PC-3 (cell line): ENCODE measurements at regions not wholly inside any gene's neighbourhood (a gene's known extent, or its start where the extent isn't known, plus 50 kb on each side); places are given as distances from the start of the nearest gene placed in this dataset.

Experiments
- ATAC-seq: fragments of 200-7000 bp; cut with Tn5 transposase; 2 replicates; pipeline ENCODE4 v1.9.1; 2020; ENCODE audit warnings: mild to moderate bottlenecking, moderate library complexity
- BruUV-seq: library from RNA; stranded (reverse); fragments of 400-500 nt; replicated peaks from 2 replicates; lab custom pipeline; 2021; lab: Mats Ljungman, UMichigan
- CTCF ChIA-PET: fragments of 300-600 bp; sonication (Branson Sonifier 250); formaldehyde crosslinking; loops from one replicate; lab custom pipeline; 2022; ENCODE audit warnings: antibody characterized with exemption; lab: Charles Lee
- POLR2A ChIA-PET: fragments of 300-600 bp; sonication (Branson Sonifier 250); formaldehyde crosslinking; loops from one replicate; lab custom pipeline; 2022; ENCODE audit warnings: antibody characterized with exemption; ENCODE audit not compliant: unreplicated experiment; lab: Charles Lee
- DNase-seq: peaks from one replicate; pipeline ENCODE4 v3.0.0-alpha.2; 2015
- H2AFZ ChIP-seq: fragments of 300-600 bp; sonication (generic); 2 replicates; pipeline ENCODE4 v1.6.0; 2016; ENCODE audit warnings: antibody characterized with exemption, low read length
- H3F3A ChIP-seq: fragments of 300-600 bp; sonication (generic); one replicate; pipeline ENCODE4 v1.6.0; 2017; ENCODE audit warnings: antibody characterized with exemption, low read length, control low read depth, mild to moderate bottlenecking; ENCODE audit not compliant: unreplicated experiment
- H3K27ac ChIP-seq: fragments of 300-600 bp; sonication (generic); 2 replicates; pipeline ENCODE4 v1.5.1; 2016; ENCODE audit warnings: mild to moderate bottlenecking, low read length
- H3K27me3 ChIP-seq: fragments of 300-600 bp; sonication (generic); 2 replicates; pipeline ENCODE4 v1.6.1; 2016; ENCODE audit warnings: low read length, mixed read lengths
- H3K36me3 ChIP-seq: fragments of 300-600 bp; sonication (generic); 2 replicates; pipeline ENCODE4 v1.6.1; 2016; ENCODE audit warnings: low read depth, mixed run types, low read length, mixed read lengths
- H3K4me1 ChIP-seq: fragments of 300-600 bp; sonication (generic); 2 replicates; pipeline ENCODE4 v1.5.1; 2016; ENCODE audit warnings: low read length; ENCODE audit not compliant: insufficient read depth
- H3K4me2 ChIP-seq: fragments of 300-600 bp; sonication (generic); 2 replicates; pipeline ENCODE4 v1.6.0; 2016; ENCODE audit warnings: low read length
- H3K4me3 ChIP-seq: fragments of 300-600 bp; sonication (generic); 2 replicates; pipeline ENCODE4 v1.5.1; 2016; ENCODE audit warnings: mild to moderate bottlenecking, low read length, mixed read lengths
- H3K79me2 ChIP-seq: fragments of 300-600 bp; sonication (generic); 2 replicates; pipeline ENCODE4 v1.6.1; 2017; ENCODE audit warnings: low read length, mixed read lengths
- H3K9ac ChIP-seq: fragments of 300-600 bp; sonication (generic); 2 replicates; pipeline ENCODE4 v1.6.0; 2016; ENCODE audit warnings: mild to moderate bottlenecking, low read length
- H3K9me2 ChIP-seq: fragments of 300-600 bp; sonication (generic); replicated peaks from 2 replicates; pipeline ENCODE4 v1.6.1; 2016; ENCODE audit warnings: mixed run types, low read length, mixed read lengths
- H3K9me3 ChIP-seq: fragments of 300-600 bp; sonication (generic); 2 replicates; pipeline ENCODE4 v1.6.1; 2016; ENCODE audit warnings: low read length, mixed read lengths
- H4K20me1 ChIP-seq: fragments of 300-600 bp; sonication (generic); 2 replicates; pipeline ENCODE4 v1.6.1; 2016; ENCODE audit warnings: low read length, mixed read lengths
- EZH2 ChIP-seq: fragments of 300-600 bp; sonication (generic); IDR thresholded peaks from one replicate; pipeline ENCODE4 v1.6.1; 2017; ENCODE audit warnings: antibody characterized with exemption, mild to moderate bottlenecking, low read length; ENCODE audit not compliant: unreplicated experiment
- EZH2phosphoT487 ChIP-seq: fragments of 300-600 bp; sonication (generic); IDR thresholded peaks from 2 replicates; pipeline ENCODE4 v1.6.1; 2018; ENCODE audit warnings: mild to moderate bottlenecking, antibody characterized with exemption, low read length, borderline replicate concordance
- intact Hi-C: fragments of 100-400 bp; cut with micrococcal nuclease; formaldehyde crosslinking; loops from 2 replicates; pipeline ENCODE4 v1.9.0; 2023
- TF ChIP-seq, protein P1 (sequence below): fragments of 300-600 bp; sonication (generic); conservative IDR thresholded peaks from 2 replicates; pipeline ENCODE4 v1.5.1; 2017; ENCODE audit warnings: antibody characterized with exemption, low read depth, mild to moderate bottlenecking, low read length

DNA sequence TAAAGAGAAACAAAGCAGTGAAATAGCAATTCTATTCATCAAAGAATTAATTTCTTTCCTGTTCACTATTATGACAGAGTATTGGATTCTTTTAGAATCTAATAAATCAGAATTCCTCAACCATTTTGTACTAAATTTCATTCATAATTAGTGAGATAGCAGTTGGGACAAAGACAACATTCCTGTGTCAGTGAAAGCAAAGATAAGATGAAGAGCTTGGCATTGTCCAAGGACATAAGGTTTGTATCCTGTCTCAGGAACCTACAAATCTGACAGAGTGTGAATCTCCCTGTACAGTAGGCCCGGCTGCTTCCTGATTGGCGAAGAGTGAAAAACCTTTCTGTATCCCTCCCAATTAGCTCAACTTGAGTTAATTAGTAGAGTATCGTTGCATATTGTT lies 349.1 kb downstream of the ISL1 start:
- ChIA-PET CTCF (no interaction called here), POLR2A (no interaction called here)
- no peaks in the 10 kb centered on the region for H4K20me1 ChIP-seq
- H3K79me2 ChIP-seq = no peaks in the 10 kb centered on the region
- H3K27me3 ChIP-seq = no peaks in the 10 kb centered on the region
- no peaks in the 10 kb centered on the region for H3K36me3 ChIP-seq
- no peak overlapping the region for H3K4me2 ChIP-seq
- H3K27ac ChIP-seq = no peak overlapping the region
- H3K9me3 ChIP-seq = no peaks in the 10 kb centered on the region
- H2AFZ ChIP-seq = no peak overlapping the region
- H3K9ac ChIP-seq = no peak overlapping the region
- 0 out of 2 replicates have a peak, but pooled peaks cover 4% of the 10 kb centered on the region for H3K4me1 ChIP-seq
- no peak for TF ChIP-seq EZH2
- no peak for TF ChIP-seq EZH2phosphoT487
- TF ChIP-seq, protein P1, sequence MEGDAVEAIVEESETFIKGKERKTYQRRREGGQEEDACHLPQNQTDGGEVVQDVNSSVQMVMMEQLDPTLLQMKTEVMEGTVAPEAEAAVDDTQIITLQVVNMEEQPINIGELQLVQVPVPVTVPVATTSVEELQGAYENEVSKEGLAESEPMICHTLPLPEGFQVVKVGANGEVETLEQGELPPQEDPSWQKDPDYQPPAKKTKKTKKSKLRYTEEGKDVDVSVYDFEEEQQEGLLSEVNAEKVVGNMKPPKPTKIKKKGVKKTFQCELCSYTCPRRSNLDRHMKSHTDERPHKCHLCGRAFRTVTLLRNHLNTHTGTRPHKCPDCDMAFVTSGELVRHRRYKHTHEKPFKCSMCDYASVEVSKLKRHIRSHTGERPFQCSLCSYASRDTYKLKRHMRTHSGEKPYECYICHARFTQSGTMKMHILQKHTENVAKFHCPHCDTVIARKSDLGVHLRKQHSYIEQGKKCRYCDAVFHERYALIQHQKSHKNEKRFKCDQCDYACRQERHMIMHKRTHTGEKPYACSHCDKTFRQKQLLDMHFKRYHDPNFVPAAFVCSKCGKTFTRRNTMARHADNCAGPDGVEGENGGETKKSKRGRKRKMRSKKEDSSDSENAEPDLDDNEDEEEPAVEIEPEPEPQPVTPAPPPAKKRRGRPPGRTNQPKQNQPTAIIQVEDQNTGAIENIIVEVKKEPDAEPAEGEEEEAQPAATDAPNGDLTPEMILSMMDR = no peak
- H3K9me2 ChIP-seq = no peaks in the 10 kb centered on the region
- no TSS peak for BruUV-seq
- ATAC-seq (no peak), DNase-seq (no peak)
- no peak overlapping the region for H3K4me3 ChIP-seq
- intact Hi-C loops = loop anchor here (10.0 kb wide), 1 partner anchor 82 kb away; no protein-coding TSS in a partner anchor
- no peaks in the 10 kb centered on the region for H3F3A ChIP-seq

DNA sequence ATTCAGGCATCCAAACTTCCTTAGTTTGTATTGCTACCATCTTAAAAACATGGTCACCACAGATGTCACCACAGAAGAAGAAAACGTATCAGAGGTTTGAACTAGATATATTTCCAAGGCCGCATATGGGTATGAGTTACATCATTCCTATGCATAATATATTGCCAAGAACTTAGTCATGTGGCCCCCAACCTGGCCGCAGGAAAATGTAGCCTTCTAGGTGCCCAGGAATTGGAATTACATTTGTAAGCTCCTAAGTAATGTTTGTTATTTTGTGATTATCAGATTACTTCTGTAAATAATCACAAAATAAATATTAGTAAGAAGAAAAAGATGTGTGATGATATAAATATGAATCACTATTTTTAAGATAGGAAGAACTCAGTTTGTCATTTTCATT lies 351.4 kb downstream of the ISL1 start:
- peak; percentile 71 for DNase-seq
- POLR2A ChIA-PET = no interaction called here
- H3K36me3 ChIP-seq = no peaks in the 10 kb centered on the region
- H3K27me3 ChIP-seq = no peaks in the 10 kb centered on the region
- H2AFZ ChIP-seq = no peak overlapping the region
- no peak overlapping the region for H3K4me2 ChIP-seq
- TF ChIP-seq EZH2 = no peak
- TF ChIP-seq EZH2phosphoT487 = no peak
- TF ChIP-seq, protein P1 = no peak
- no peaks in the 10 kb centered on the region for H3K9me2 ChIP-seq
- no peaks in the 10 kb centered on the region for H3K9me3 ChIP-seq
- BruUV-seq = no TSS peak
- 0 out of 2 replicates have a peak, but pooled peaks cover 4% of the 10 kb centered on the region for H3K4me1 ChIP-seq
- intact Hi-C loops = loop anchor here (10.0 kb wide), 1 partner anchor 80 kb away; no protein-coding TSS in a partner anchor
- H3K79me2 ChIP-seq = no peaks in the 10 kb centered on the region
- H3F3A ChIP-seq = no peaks in the 10 kb centered on the region
- CTCF ChIA-PET = no interaction called here
- H4K20me1 ChIP-seq = no peaks in the 10 kb centered on the region
- H3K9ac ChIP-seq = no peak overlapping the region
- H3K4me3 ChIP-seq = no peak overlapping the region
- ATAC-seq = peak; percentile 84
- no peak overlapping the region; the same call in 1 of the 2 replicates for H3K27ac ChIP-seq

DNA sequence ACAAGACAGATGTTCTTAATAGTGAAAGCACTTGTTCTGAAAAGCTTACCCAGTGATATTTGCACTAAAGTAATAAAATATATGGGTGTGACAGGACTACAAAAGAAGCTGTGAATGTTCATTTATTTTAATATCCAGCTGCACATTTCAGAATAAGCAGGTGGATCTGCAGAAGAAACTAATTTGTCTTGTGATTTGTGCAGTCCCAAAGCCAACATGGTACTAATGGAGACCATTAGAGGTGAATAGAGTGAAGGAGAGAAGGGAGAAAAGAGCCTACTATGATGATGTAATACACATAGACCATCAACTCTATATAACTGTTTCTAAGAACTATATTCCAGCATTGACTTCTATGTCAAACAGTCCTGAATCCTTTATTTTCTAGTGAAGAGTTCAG lies 362.8 kb downstream of the ISL1 start:
- Histone ChIP-seq H2AFZ (no peak overlapping the region), H3F3A (no peaks in the 10 kb centered on the region), H3K9me2 (no peaks in the 10 kb centered on the region), H3K27ac (no peak overlapping the region), H3K27me3 (no peaks in the 10 kb centered on the region), H3K4me1 (no peaks in the 10 kb centered on the region), H3K4me2 (no peak overlapping the region), H3K9ac (no peak overlapping the region), H3K4me3 (no peak overlapping the region), H3K79me2 (no peaks in the 10 kb centered on the region), H3K9me3 (no peaks in the 10 kb centered on the region), H4K20me1 (no peaks in the 10 kb centered on the region), H3K36me3 (no peaks in the 10 kb centered on the region)
- no TSS peak for BruUV-seq
- TF ChIP-seq EZH2phosphoT487 = no peak
- TF ChIP-seq, protein P1 = no peak
- no peak for TF ChIP-seq EZH2
- ChIA-PET POLR2A (no interaction called here), CTCF (no interaction called here)
- DNase-seq (no peak), ATAC-seq (no peak)
- intact Hi-C loops = no loop called here
